ENCODE measurements at regions not wholly inside any gene's neighbourhood (a gene's known extent, or its start where the extent isn't known, plus 50 kb on each side); places are given as distances from the start of the nearest gene placed in this dataset.

- TF ChIP-seq CTCF (tag by site-specific recombination; IDR thresholded peaks at IDR 0.05) (no peak), ZNF707 (tag by site-specific recombination; IDR thresholded peaks at IDR 0.05) (no peak), ZNF274 (IDR thresholded peaks at IDR 0.05; ENCODE audit: low read length) (no peak), ZNF274 (tag by site-specific recombination; IDR thresholded peaks at IDR 0.05; ENCODE audit: borderline replicate concordance) (no peak), ZNF223 (tag by site-specific recombination; IDR thresholded peaks at IDR 0.05) (no peak), ZBTB17 (tag by site-specific recombination; IDR thresholded peaks at IDR 0.05) (no peak)
- TF ChIP-seq, protein P1, sequence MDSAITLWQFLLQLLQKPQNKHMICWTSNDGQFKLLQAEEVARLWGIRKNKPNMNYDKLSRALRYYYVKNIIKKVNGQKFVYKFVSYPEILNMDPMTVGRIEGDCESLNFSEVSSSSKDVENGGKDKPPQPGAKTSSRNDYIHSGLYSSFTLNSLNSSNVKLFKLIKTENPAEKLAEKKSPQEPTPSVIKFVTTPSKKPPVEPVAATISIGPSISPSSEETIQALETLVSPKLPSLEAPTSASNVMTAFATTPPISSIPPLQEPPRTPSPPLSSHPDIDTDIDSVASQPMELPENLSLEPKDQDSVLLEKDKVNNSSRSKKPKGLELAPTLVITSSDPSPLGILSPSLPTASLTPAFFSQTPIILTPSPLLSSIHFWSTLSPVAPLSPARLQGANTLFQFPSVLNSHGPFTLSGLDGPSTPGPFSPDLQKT (IDR thresholded peaks at IDR 0.05; ENCODE audit: borderline replicate concordance, low read depth, low read length), result no peak
Measured at GRCh38 chr21:36628106-36628505, 70.8 kb upstream of the SIM2 start.

All from HEK293 (cell line).